Vagina (tissue), 2 donors: ENCODE measurements at regions not wholly inside any gene's neighbourhood (a gene's known extent, or its start where the extent isn't known, plus 50 kb on each side); places are given as distances from the start of the nearest gene placed in this dataset.

ENCODE experiments used
- POLR2A ChIP-seq, 2 donors: fragments of 450-650 bp; IDR thresholded peaks; one replicate each; pipeline ENCODE4 v1.6.1; 2017; ENCODE audit warnings: antibody characterized with exemption in 2 of 2, mild to moderate bottlenecking in 2 of 2, moderate library complexity in 2 of 2
- POLR2AphosphoS5 ChIP-seq, 2 donors: sonication (generic); formaldehyde crosslinking; IDR thresholded peaks; one replicate each; pipeline ENCODE4 v1.9.0; 2017; ENCODE audit warnings: antibody characterized with exemption in 2 of 2, mild to moderate bottlenecking in 2 of 2, low read depth in 1 of 2; ENCODE audit not compliant: insufficient read depth in 1 of 2
- TF ChIP-seq, protein P1 (sequence below), 3 experiments: fragments of 450-650 bp in 2 of 3; fragments of 200-600 bp in 1 of 3; sonication (generic) in 1 of 3; IDR thresholded peaks; one replicate each; pipeline ENCODE4 v1.5.1; 2017 to 2019; ENCODE audit warnings: antibody characterized with exemption in 3 of 3, mild to moderate bottlenecking in 2 of 3, moderate library complexity in 2 of 3

DNA sequence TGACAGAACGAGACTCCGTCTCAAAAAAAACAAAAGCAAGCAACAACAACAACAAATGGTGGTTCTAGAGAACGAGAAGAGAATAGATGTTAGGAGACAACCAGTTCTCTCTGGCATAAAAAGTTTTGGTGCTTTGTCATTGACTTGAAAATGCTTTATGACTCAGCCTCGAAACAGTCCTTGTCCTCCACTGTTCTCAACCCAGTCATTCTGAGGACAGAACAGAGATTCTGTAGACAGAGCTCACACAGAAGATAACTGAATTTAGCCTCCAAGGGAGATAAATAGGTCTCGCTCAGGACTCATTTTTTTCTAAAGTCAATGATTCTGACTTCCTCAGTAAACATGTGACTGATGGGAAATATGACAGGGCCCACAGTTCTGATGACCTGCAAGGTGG is 76.0 kb upstream of the FSTL4 start:
- TF ChIP-seq, protein P1, sequence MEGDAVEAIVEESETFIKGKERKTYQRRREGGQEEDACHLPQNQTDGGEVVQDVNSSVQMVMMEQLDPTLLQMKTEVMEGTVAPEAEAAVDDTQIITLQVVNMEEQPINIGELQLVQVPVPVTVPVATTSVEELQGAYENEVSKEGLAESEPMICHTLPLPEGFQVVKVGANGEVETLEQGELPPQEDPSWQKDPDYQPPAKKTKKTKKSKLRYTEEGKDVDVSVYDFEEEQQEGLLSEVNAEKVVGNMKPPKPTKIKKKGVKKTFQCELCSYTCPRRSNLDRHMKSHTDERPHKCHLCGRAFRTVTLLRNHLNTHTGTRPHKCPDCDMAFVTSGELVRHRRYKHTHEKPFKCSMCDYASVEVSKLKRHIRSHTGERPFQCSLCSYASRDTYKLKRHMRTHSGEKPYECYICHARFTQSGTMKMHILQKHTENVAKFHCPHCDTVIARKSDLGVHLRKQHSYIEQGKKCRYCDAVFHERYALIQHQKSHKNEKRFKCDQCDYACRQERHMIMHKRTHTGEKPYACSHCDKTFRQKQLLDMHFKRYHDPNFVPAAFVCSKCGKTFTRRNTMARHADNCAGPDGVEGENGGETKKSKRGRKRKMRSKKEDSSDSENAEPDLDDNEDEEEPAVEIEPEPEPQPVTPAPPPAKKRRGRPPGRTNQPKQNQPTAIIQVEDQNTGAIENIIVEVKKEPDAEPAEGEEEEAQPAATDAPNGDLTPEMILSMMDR (IDR thresholded peaks at IDR 0.05), result no peak
- TF ChIP-seq POLR2A (IDR thresholded peaks at IDR 0.05) (no peak), POLR2AphosphoS5 (IDR thresholded peaks at IDR 0.05; ENCODE audit: insufficient read depth in 1 of 2, low read depth in 1 of 2) (no peak)
